Peyer's patch (tissue), 4 donors: ENCODE measurements at regions not wholly inside any gene's neighbourhood (a gene's known extent, or its start where the extent isn't known, plus 50 kb on each side); places are given as distances from the start of the nearest gene placed in this dataset.

ENCODE experiments used
- DNase-seq, 3 donors: peaks; one replicate each; pipeline ENCODE4 v3.0.0-alpha.2; 2017 to 2019
- H3K27ac ChIP-seq, 4 donors: fragments of 200-600 bp; sonication (generic); one replicate each; pipeline ENCODE4 v1.5.1; 2016 to 2019
- H3K27me3 ChIP-seq, 2 donors: fragments of 200-600 bp; sonication (generic); one replicate each; pipeline ENCODE4 v1.5.1; 2019
- H3K36me3 ChIP-seq, 3 donors: fragments of 200-600 bp; sonication (generic); one replicate each; pipeline ENCODE4 v1.5.1; 2016 to 2019
- H3K4me1 ChIP-seq, 4 donors: fragments of 200-600 bp; sonication (generic); one replicate each; pipeline ENCODE4 v1.5.1; 2016 to 2019
- H3K4me3 ChIP-seq, 4 donors: fragments of 200-600 bp; sonication (generic); 1 replicate in 3 of 4; 2 replicates in 1 of 4; pipeline ENCODE4 v1.5.1; 2016 to 2019; ENCODE audit warnings: mild to moderate bottlenecking in 1 of 4
- H3K9me3 ChIP-seq, 4 donors: fragments of 200-600 bp; sonication (generic); one replicate each; pipeline ENCODE4 v1.5.1; 2016 to 2019; ENCODE audit warnings: mild to moderate bottlenecking in 1 of 4
- POLR2A ChIP-seq, 2 donors: fragments of 450-650 bp; IDR thresholded peaks; one replicate each; pipeline ENCODE4 v1.5.1; 2017; ENCODE audit warnings: antibody characterized with exemption in 2 of 2, mild to moderate bottlenecking in 2 of 2, moderate library complexity in 2 of 2
- TF ChIP-seq, protein P1 (sequence below), 6 experiments: fragments of 450-650 bp in 4 of 6; fragments of 200-600 bp in 2 of 6; sonication (generic) in 1 of 6; IDR thresholded peaks; one replicate each; pipeline ENCODE4 v1.5.1; 2017 to 2019; ENCODE audit warnings: antibody characterized with exemption in 6 of 6, mild to moderate bottlenecking in 3 of 6, moderate library complexity in 1 of 6

DNA sequence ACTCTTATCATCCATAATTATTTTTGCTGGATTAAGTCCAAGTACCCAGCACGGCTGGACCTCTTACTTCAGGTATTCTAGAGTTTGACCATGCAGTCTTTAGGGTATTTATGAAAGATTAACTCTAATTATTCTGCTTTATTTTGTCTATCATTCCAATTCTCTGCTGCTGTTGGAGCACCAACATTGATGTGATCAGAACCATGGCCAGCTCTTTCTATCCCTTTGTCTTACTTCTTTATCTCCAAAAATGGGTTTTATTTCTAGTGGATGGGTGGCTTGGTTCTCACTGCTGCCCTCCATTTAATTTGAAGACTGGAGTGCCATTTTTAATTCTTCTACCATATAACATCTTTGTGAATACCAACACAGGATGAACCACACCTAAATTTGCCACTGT, 704.3 kb downstream of the FRK start:
- Histone ChIP-seq H3K4me1 (no peaks in the 10 kb centered on the region), H3K36me3 (no peaks in the 10 kb centered on the region), H3K4me3 (no peak overlapping the region), H3K27ac (no peak overlapping the region), H3K27me3 (no peaks in the 10 kb centered on the region), H3K9me3 (no peaks in the 10 kb centered on the region)
- TF ChIP-seq POLR2A (IDR thresholded peaks at IDR 0.05) = no peak
- TF ChIP-seq, protein P1, sequence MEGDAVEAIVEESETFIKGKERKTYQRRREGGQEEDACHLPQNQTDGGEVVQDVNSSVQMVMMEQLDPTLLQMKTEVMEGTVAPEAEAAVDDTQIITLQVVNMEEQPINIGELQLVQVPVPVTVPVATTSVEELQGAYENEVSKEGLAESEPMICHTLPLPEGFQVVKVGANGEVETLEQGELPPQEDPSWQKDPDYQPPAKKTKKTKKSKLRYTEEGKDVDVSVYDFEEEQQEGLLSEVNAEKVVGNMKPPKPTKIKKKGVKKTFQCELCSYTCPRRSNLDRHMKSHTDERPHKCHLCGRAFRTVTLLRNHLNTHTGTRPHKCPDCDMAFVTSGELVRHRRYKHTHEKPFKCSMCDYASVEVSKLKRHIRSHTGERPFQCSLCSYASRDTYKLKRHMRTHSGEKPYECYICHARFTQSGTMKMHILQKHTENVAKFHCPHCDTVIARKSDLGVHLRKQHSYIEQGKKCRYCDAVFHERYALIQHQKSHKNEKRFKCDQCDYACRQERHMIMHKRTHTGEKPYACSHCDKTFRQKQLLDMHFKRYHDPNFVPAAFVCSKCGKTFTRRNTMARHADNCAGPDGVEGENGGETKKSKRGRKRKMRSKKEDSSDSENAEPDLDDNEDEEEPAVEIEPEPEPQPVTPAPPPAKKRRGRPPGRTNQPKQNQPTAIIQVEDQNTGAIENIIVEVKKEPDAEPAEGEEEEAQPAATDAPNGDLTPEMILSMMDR (IDR thresholded peaks at IDR 0.05) = no peak
- no peak for DNase-seq

DNA sequence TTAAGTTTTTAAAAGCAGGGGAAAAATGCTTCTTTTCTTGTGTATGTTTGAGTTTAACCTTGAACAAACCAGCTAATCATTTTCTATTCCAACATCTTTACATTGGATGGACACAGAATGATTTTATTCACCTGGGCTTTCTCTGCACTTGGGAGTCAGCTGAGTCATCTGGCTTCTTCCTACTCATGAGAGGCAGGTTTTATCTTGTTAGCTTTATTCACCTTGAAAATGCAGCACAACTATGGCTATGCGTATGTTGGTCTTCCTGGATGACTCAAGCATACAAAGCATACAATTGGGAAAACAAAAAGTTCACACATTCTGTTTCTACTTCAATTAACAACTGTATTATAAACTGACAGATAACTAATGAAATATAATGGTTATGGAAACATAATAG, 737.7 kb downstream of the FRK start:
- Histone ChIP-seq H3K27me3 (no peaks in the 10 kb centered on the region), H3K9me3 (no peaks in the 10 kb centered on the region), H3K4me1 (no peaks in the 10 kb centered on the region), H3K36me3 (no peaks in the 10 kb centered on the region), H3K27ac (no peak overlapping the region), H3K4me3 (no peak overlapping the region)
- DNase-seq = no peak
- TF ChIP-seq, protein P1 (IDR thresholded peaks at IDR 0.05) = no peak
- TF ChIP-seq POLR2A (IDR thresholded peaks at IDR 0.05) = no peak

DNA sequence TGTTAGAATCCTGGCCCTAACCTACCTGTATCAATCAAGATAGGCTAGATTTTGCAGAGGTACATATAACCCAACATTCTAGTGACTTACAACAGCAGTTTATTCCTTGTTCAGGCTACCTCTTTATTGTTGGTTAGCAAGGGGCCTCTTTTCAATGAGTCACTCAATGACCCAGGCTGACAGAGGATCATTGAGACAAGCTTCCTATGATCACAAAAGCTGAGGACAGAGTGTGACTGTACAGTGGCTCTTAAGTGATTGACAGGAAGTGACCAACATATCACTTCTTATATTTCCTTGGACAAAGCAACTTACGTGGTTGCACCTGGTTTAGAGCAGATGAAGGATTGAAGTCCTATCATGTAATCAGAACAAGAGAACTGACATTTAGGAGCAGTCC, 740.9 kb downstream of the FRK start:
- Histone ChIP-seq H3K36me3 (no peaks in the 10 kb centered on the region), H3K4me3 (no peak overlapping the region), H3K27me3 (no peaks in the 10 kb centered on the region), H3K9me3 (no peaks in the 10 kb centered on the region), H3K27ac (no peak overlapping the region), H3K4me1 (no peaks in the 10 kb centered on the region)
- TF ChIP-seq, protein P1 (IDR thresholded peaks at IDR 0.05) = no peak
- no peak for TF ChIP-seq POLR2A (IDR thresholded peaks at IDR 0.05)
- DNase-seq = no peak

DNA sequence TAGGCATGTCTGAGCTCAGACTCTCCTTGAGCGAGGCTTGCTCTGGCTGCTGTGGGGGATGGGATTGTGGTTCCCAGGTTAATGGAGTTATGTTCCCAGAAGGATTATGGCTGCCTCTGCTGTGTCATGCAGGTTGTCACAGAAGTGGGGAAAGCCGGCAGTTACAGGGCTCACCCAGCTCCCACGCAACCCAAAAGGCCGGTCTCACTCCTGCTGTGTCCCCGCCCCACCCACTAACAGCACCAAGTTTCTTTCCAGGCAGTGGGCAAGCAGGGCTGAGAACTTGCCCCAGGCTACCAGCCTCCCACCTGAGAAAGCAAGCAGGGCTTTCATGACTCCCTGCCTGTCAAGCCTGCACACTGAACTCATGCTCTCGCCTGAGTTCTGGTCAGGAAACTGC, 750.5 kb downstream of the FRK start:
- H3K4me3 ChIP-seq = no peak overlapping the region
- DNase-seq = no peak

DNA sequence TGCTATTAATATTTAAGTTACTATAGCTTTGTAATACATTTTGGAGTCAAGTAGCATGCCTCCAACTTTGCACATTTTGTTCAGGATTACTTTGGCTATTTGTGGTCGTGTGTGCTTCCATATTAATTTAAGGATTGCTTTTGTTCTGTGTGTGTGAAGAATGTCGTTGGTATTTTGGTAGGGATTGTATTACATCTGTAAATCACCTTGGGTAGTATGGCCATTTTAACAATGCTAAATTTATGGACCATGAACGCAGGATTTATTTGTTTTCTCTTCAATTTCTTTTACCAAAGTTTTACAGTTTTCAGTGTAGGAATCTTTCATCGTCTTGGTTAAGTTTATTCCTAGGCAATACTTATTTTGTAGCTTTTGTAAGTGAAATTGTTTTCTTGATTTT, 758.0 kb downstream of the FRK start:
- no peak for DNase-seq
- Histone ChIP-seq H3K36me3 (no peaks in the 10 kb centered on the region), H3K4me3 (no peak overlapping the region), H3K27ac (no peak overlapping the region), H3K27me3 (no peaks in the 10 kb centered on the region), H3K4me1 (no peaks in the 10 kb centered on the region), H3K9me3 (no peaks in the 10 kb centered on the region)
- TF ChIP-seq POLR2A (IDR thresholded peaks at IDR 0.05) = no peak
- TF ChIP-seq, protein P1 (IDR thresholded peaks at IDR 0.05) = no peak

More for the DNA sequence above, 750.5 kb downstream of the FRK start:
- Histone ChIP-seq H3K4me1 (no peaks in the 10 kb centered on the region), H3K9me3 (no peaks in the 10 kb centered on the region), H3K27me3 (no peaks in the 10 kb centered on the region), H3K27ac (no peak overlapping the region), H3K36me3 (no peaks in the 10 kb centered on the region)
- TF ChIP-seq, protein P1 (IDR thresholded peaks at IDR 0.05) = no peak

DNA sequence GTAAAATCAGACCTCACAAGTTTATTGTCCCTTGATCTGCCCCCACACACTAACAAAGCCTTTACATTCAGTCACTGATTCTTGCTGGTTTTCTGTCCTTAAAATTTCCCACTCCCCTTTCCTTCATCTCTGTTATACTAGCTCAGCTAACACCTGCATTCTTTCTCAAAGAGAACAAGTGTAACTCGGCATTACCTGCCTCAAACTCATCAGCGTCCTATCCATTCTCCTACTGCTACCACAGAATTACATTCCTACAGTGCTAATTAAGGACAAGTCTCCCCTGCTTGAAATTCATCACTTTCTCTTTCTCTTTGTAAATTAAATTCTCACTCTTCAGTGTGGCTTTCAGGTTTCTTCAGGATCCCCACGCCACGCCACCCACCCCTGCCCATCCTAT, 773.2 kb downstream of the FRK start:
- TF ChIP-seq, protein P1 (IDR thresholded peaks at IDR 0.05) = no peak
- no peak for TF ChIP-seq POLR2A (IDR thresholded peaks at IDR 0.05)
- no peaks in the 10 kb centered on the region for H3K27me3 ChIP-seq
- no peaks in the 10 kb centered on the region for H3K4me1 ChIP-seq
- no peaks in the 10 kb centered on the region for H3K9me3 ChIP-seq
- H3K36me3 ChIP-seq = no peaks in the 10 kb centered on the region
- no peak for DNase-seq
- no peak overlapping the region for H3K4me3 ChIP-seq
- H3K27ac ChIP-seq = no peak overlapping the region
